B cell (primary cell): ENCODE measurements at regions not wholly inside any gene's neighbourhood (a gene's known extent, or its start where the extent isn't known, plus 50 kb on each side); places are given as distances from the start of the nearest gene placed in this dataset.

Experiments used
- ATAC-seq: fragments of 200-7000 bp; cut with Tn5 transposase; one replicate; pipeline ENCODE4 v1.10.0; 2021; ENCODE audit warnings: low read depth, mild to moderate bottlenecking, moderate number of reproducible peaks, moderate library complexity
- CTCF ChIA-PET: fragments of 350-600 bp; sonication (Branson Sonifier 250); formaldehyde crosslinking; loops from one replicate; lab custom pipeline; 2021; ENCODE audit warnings: antibody characterized with exemption, inconsistent platforms; lab: Charles Lee
- POLR2A ChIA-PET: fragments of 350-600 bp; sonication (Branson Sonifier 250); formaldehyde crosslinking; loops from one replicate; lab custom pipeline; 2021; ENCODE audit warnings: antibody characterized with exemption; lab: Charles Lee
- DNase-seq: peaks from one replicate; pipeline ENCODE4 v3.0.0; 2013
- H2AFZ ChIP-seq: 2 replicates; pipeline ENCODE4 v1.6.1; 2012; ENCODE audit warnings: mild to moderate bottlenecking, low read depth, low read length; ENCODE audit not compliant: insufficient read depth, poor library complexity, severe bottlenecking
- H3K27ac ChIP-seq, 2 donors: 1 replicate in 1 of 2; 2 replicates in 1 of 2; pipeline ENCODE4 v1.5.1; 2012 to 2013; ENCODE audit warnings: low read length in 2 of 2, mild to moderate bottlenecking in 2 of 2, moderate library complexity in 1 of 2
- H3K27me3 ChIP-seq, 4 experiments: fragments of 200-600 bp in 1 of 4; sonication (generic) in 1 of 4; replicated peaks in 1 of 4; 1 replicate in 2 of 4; 2 replicates in 2 of 4; pipeline versions ENCODE4 v1.6.1 to v1.7.0; 2013 to 2016; ENCODE audit warnings: low read length in 3 of 4, mild to moderate bottlenecking in 2 of 4, mixed read lengths in 1 of 4, moderate library complexity in 1 of 4; ENCODE audit not compliant: insufficient read depth in 4 of 4, control insufficient read depth in 3 of 4; ENCODE audit errors: control extremely low read depth in 1 of 4
- H3K36me3 ChIP-seq, 2 experiments: replicated peaks in 1 of 2; 1 replicate in 1 of 2; 2 replicates in 1 of 2; pipeline versions ENCODE4 v1.6.1 to v1.7.1; 2013; ENCODE audit warnings: low read length in 1 of 2; ENCODE audit not compliant: insufficient read depth in 2 of 2, control insufficient read depth in 1 of 2; ENCODE audit errors: control extremely low read depth in 1 of 2, extremely low read depth in 1 of 2
- H3K4me1 ChIP-seq, 2 donors: fragments of 200-600 bp in 1 of 2; sonication (generic) in 1 of 2; 1 replicate in 1 of 2; 2 replicates in 1 of 2; pipeline versions ENCODE4 v1.5.1 to v1.6.1; 2013 to 2017; ENCODE audit warnings: low read length in 2 of 2; ENCODE audit not compliant: control insufficient read depth in 2 of 2, insufficient read depth in 2 of 2
- H3K4me2 ChIP-seq: replicated peaks from 2 replicates; pipeline ENCODE3; 2012; ENCODE audit warnings: mild to moderate bottlenecking, low read depth, low read length; ENCODE audit not compliant: poor library complexity, severe bottlenecking
- H3K4me3 ChIP-seq, 5 experiments: fragments of 200-600 bp in 1 of 5; sonication (generic) in 1 of 5; 1 replicate in 3 of 5; 2 replicates in 2 of 5; pipeline versions ENCODE4 v1.5.1 to v1.7.0; 2011 to 2016; ENCODE audit warnings: low read length in 4 of 5, mild to moderate bottlenecking in 4 of 5, low read depth in 2 of 5, control low read depth in 1 of 5, moderate library complexity in 1 of 5; ENCODE audit not compliant: insufficient read depth in 1 of 5; ENCODE audit errors: control extremely low read depth in 1 of 5, extremely low read depth in 1 of 5
- H3K79me2 ChIP-seq: fragments of 200-600 bp; sonication (generic); one replicate; pipeline ENCODE4 v1.6.0; 2016; ENCODE audit warnings: low read length; ENCODE audit not compliant: control insufficient read depth, insufficient read depth
- H3K9ac ChIP-seq: fragments of 200-600 bp; sonication (generic); 2 replicates; pipeline ENCODE4 v1.6.1; 2017; ENCODE audit warnings: mild to moderate bottlenecking, low read length, moderate library complexity
- H3K9me3 ChIP-seq, 3 donors: one replicate each; pipeline versions ENCODE4 v1.6.1 to v1.7.1; 2013; ENCODE audit warnings: low read length in 2 of 3; ENCODE audit not compliant: control insufficient read depth in 2 of 3, insufficient read depth in 1 of 3; ENCODE audit errors: control extremely low read depth in 1 of 3
- H4K20me1 ChIP-seq: 2 replicates; pipeline ENCODE4 v1.6.0; 2012; ENCODE audit warnings: mild to moderate bottlenecking, low read length; ENCODE audit not compliant: insufficient read depth, control insufficient read depth, poor library complexity, severe bottlenecking
- H3K27ac Mint-ChIP-seq: one replicate; pipeline ENCODE4 v1.8.0; 2021; ENCODE audit warnings: mixed read lengths
- H3K27me3 Mint-ChIP-seq: one replicate; pipeline ENCODE4 v1.8.0; 2021; ENCODE audit warnings: mixed read lengths
- H3K4me1 Mint-ChIP-seq: one replicate; pipeline ENCODE4 v1.8.0; 2021; ENCODE audit warnings: mixed read lengths
- H3K4me3 Mint-ChIP-seq: one replicate; pipeline ENCODE4 v1.8.0; 2021; ENCODE audit warnings: mixed read lengths
- H3K9me3 Mint-ChIP-seq: one replicate; pipeline ENCODE4 v1.8.0; 2022; ENCODE audit warnings: mixed read lengths; ENCODE audit not compliant: insufficient read depth
- CTCF ChIP-seq: fragments of 200-600 bp; IDR thresholded peaks from one replicate; pipeline ENCODE4 v1.8.0; 2022; ENCODE audit warnings: antibody characterized with exemption, mild to moderate bottlenecking
- EZH2 ChIP-seq: IDR thresholded peaks from 2 replicates; pipeline ENCODE4 v1.6.1; 2012; ENCODE audit warnings: borderline replicate concordance, low read depth, mild to moderate bottlenecking, moderate library complexity, low read length; ENCODE audit not compliant: insufficient read depth, poor library complexity, severe bottlenecking
- WGBS: methylation state at CpG from one replicate; pipeline ENCODE4 v1.1.5; 2013; ENCODE audit warnings: missing lambda C conversion rate; ENCODE audit not compliant: insufficient coverage; 5-methylcytosine and 5-hydroxymethylcytosine counted together
- intact Hi-C: fragments of 100-400 bp; cut with micrococcal nuclease; formaldehyde crosslinking; loops from one replicate; pipeline ENCODE4 v1.10.0; 2022

- Mint-ChIP-seq H3K4me3 (no peak overlapping the region), H3K4me1 (peaks cover 30% of the 10 kb centered on the region), H3K27ac (peak overlapping the region; percentile 18), H3K27me3 (peaks cover 4% of the 10 kb centered on the region), H3K9me3 (no peaks in the 10 kb centered on the region)
- Histone ChIP-seq H3K79me2 (no peaks in the 10 kb centered on the region), H3K9ac (no peak overlapping the region), H3K27ac (no peak overlapping the region), H3K27me3 (no peaks in the 10 kb centered on the region), H3K36me3 (no peaks in the 10 kb centered on the region), H2AFZ (peak overlapping the region; percentile 44), H3K9me3 (no peaks in the 10 kb centered on the region), H3K4me1 (peaks cover 19 to 21% of the 10 kb centered on the region in 2 donors), H3K4me3 (no peak overlapping the region), H4K20me1 (no peaks in the 10 kb centered on the region), H3K4me2 (no peak overlapping the region)
- no peak for TF ChIP-seq EZH2
- TF ChIP-seq CTCF = no peak
- intact Hi-C loops = no loop called here
- 86% methylated on average over 2 of the region's 3 CpGs for WGBS
- POLR2A ChIA-PET = no interaction called here
- CTCF ChIA-PET = interaction anchor here (0.8 to 1.1 kb wide), 2 partner anchors 34 to 36 kb away, joined by 3 read pairs; no protein-coding TSS in a partner anchor
- ATAC-seq (no peak), DNase-seq (no peak)
Observed at GRCh38 chr12:66898700-66899469, 220.0 kb upstream of the GRIP1 start.

- Histone ChIP-seq H3K9ac (no peak overlapping the region), H3K79me2 (no peaks in the 10 kb centered on the region), H3K9me3 (no peaks in the 10 kb centered on the region), H3K27me3 (no peaks in the 10 kb centered on the region), H3K4me1 (peaks cover 19 to 21% of the 10 kb centered on the region in 2 donors), H4K20me1 (no peaks in the 10 kb centered on the region), H3K36me3 (no peaks in the 10 kb centered on the region), H3K4me2 (no peak overlapping the region), H3K27ac (peak overlapping the region in 1 of 2 donors; percentile 74), H3K4me3 (no peak overlapping the region), H2AFZ (peak overlapping the region; percentile 44)
- H3K9me3 Mint-ChIP-seq = no peaks in the 10 kb centered on the region
- no peaks in the 10 kb centered on the region for H3K27me3 Mint-ChIP-seq
- no peak for DNase-seq
- ATAC-seq = no peak
- peaks cover 30% of the 10 kb centered on the region for H3K4me1 Mint-ChIP-seq
- peak overlapping the region; percentile 78 for H3K27ac Mint-ChIP-seq
- ChIA-PET CTCF (no interaction called here), POLR2A (no interaction called here)
- H3K4me3 Mint-ChIP-seq = no peak overlapping the region
- intact Hi-C loops = no loop called here
- TF ChIP-seq EZH2 = no peak
- TF ChIP-seq CTCF = no peak
Observed at GRCh38 chr12:66899588-66899987, 220.7 kb upstream of the GRIP1 start.
